ENCODE measurements at regions not wholly inside any gene's neighbourhood (a gene's known extent, or its start where the extent isn't known, plus 50 kb on each side); places are given as distances from the start of the nearest gene placed in this dataset.

GRCh38 chr15:49706805-49707204 lies 86.0 kb downstream of the DTWD1 start:
- H3K9me3 Mint-ChIP-seq = peaks cover 10 to 36% (median 18%) of the 10 kb centered on the region in 11 donors
- CTCF ChIA-PET = no interaction called here
- H3K4me3 ChIP-seq (ENCODE audit: low read length) = no peak overlapping the region

GRCh38 chr15:49707598-49707997 lies 86.8 kb downstream of the DTWD1 start:
- peaks cover 0 to 2% (median 0%) of the 10 kb centered on the region in 5 donors for H3K27me3 Mint-ChIP-seq
- Histone ChIP-seq H3K9me3 (ENCODE audit: control insufficient read depth in 2 of 3, low read length in 3 of 3) (peaks cover 0 to 16% (median 5%) of the 10 kb centered on the region in 3 experiments), H3K27me3 (ENCODE audit: control insufficient read depth in 2 of 2, insufficient read depth in 2 of 2, low read length in 2 of 2) (no peaks in the 10 kb centered on the region), H3K4me3 (ENCODE audit: low read length) (no peak overlapping the region), H3K36me3 (ENCODE audit: control insufficient read depth in 2 of 3, insufficient read depth in 3 of 3, low read length in 3 of 3) (no peaks in the 10 kb centered on the region), H3K4me1 (ENCODE audit: control insufficient read depth in 2 of 2, insufficient read depth in 2 of 2, low read length in 2 of 2) (no peaks in the 10 kb centered on the region), H3K27ac (ENCODE audit: low read depth, low read length) (no peak overlapping the region)
- POLR2A ChIA-PET = no interaction called here
- H3K9me3 Mint-ChIP-seq = peaks cover 10 to 41% (median 22%) of the 10 kb centered on the region in 11 donors
- H3K27ac Mint-ChIP-seq = no peak overlapping the region
- CTCF ChIA-PET = no interaction called here
- H3K36me3 Mint-ChIP-seq = peaks cover 0 to 19% (median 5%) of the 10 kb centered on the region in 5 donors
- intact Hi-C loops (cut with micrococcal nuclease) = no loop called here
- DNase-seq = no peak
- H3K4me1 Mint-ChIP-seq = no peaks in the 10 kb centered on the region
- H3K4me3 Mint-ChIP-seq = no peak overlapping the region
- ATAC-seq = no peak

More at GRCh38 chr15:49706805-49707204, 86.0 kb downstream of the DTWD1 start:
- Mint-ChIP-seq H3K27me3 (peaks cover 0 to 2% (median 0%) of the 10 kb centered on the region in 5 donors), H3K4me1 (no peaks in the 10 kb centered on the region), H3K27ac (no peak overlapping the region), H3K4me3 (no peak overlapping the region), H3K36me3 (peaks cover 0 to 19% (median 5%) of the 10 kb centered on the region in 5 donors)
- H3K9me3 ChIP-seq (ENCODE audit: control insufficient read depth in 2 of 3, low read length in 3 of 3) = peaks cover 0 to 16% (median 5%) of the 10 kb centered on the region in 3 experiments
- POLR2A ChIA-PET = interaction anchor here (0.6 kb wide), 1 partner anchor 1400 kb away, joined by 3 read pairs; no protein-coding TSS in a partner anchor
- intact Hi-C loops (cut with micrococcal nuclease) = no loop called here
- no peaks in the 10 kb centered on the region for H3K36me3 ChIP-seq (ENCODE audit: control insufficient read depth in 2 of 3, insufficient read depth in 3 of 3, low read length in 3 of 3)
- DNase-seq (no peak), ATAC-seq (peak; percentile 65)
- no peak overlapping the region for H3K27ac ChIP-seq (ENCODE audit: low read depth, low read length)
- no peaks in the 10 kb centered on the region for H3K27me3 ChIP-seq (ENCODE audit: control insufficient read depth in 2 of 2, insufficient read depth in 2 of 2, low read length in 2 of 2)
- H3K4me1 ChIP-seq (ENCODE audit: control insufficient read depth in 2 of 2, insufficient read depth in 2 of 2, low read length in 2 of 2) = no peaks in the 10 kb centered on the region

GRCh38 chr15:49709646-49710214 lies 88.9 kb downstream of the DTWD1 start:
- no peak for ATAC-seq
- H3K4me1 ChIP-seq (ENCODE audit: control insufficient read depth in 2 of 2, insufficient read depth in 2 of 2, low read length in 2 of 2) = no peaks in the 10 kb centered on the region

GRCh38 chr15:49712162-49712561 lies 91.3 kb downstream of the DTWD1 start:
- peaks cover 10 to 43% (median 22%) of the 10 kb centered on the region in 11 donors for H3K9me3 Mint-ChIP-seq
- no peaks in the 10 kb centered on the region for H3K27me3 ChIP-seq (ENCODE audit: control insufficient read depth in 2 of 2, insufficient read depth in 2 of 2, low read length in 2 of 2)
- no peak overlapping the region for H3K4me3 ChIP-seq (ENCODE audit: low read length)
- POLR2A ChIA-PET = no interaction called here
- H3K4me1 Mint-ChIP-seq = peaks cover 0 to 5% (median 0%) of the 10 kb centered on the region in 7 donors
- no peak overlapping the region for H3K4me3 Mint-ChIP-seq
- peaks cover 0 to 19% (median 5%) of the 10 kb centered on the region in 5 donors for H3K36me3 Mint-ChIP-seq
- H3K27ac Mint-ChIP-seq = no peak overlapping the region
- intact Hi-C loops (cut with micrococcal nuclease) = no loop called here
- CTCF ChIA-PET = no interaction called here
- no peaks in the 10 kb centered on the region for H3K4me1 ChIP-seq (ENCODE audit: control insufficient read depth in 2 of 2, insufficient read depth in 2 of 2, low read length in 2 of 2)
- H3K27me3 Mint-ChIP-seq = peaks cover 0 to 11% (median 2%) of the 10 kb centered on the region in 5 donors
- H3K9me3 ChIP-seq (ENCODE audit: control insufficient read depth in 2 of 3, low read length in 3 of 3) = peaks cover 0 to 16% (median 5%) of the 10 kb centered on the region in 3 experiments
- H3K36me3 ChIP-seq (ENCODE audit: control insufficient read depth in 2 of 3, insufficient read depth in 3 of 3, low read length in 3 of 3) = no peaks in the 10 kb centered on the region
- ATAC-seq (no peak), DNase-seq (no peak)
- no peak overlapping the region for H3K27ac ChIP-seq (ENCODE audit: low read depth, low read length)

More at GRCh38 chr15:49709646-49710214, 88.9 kb downstream of the DTWD1 start:
- H3K4me3 ChIP-seq (ENCODE audit: low read length) = no peak overlapping the region
- Mint-ChIP-seq H3K4me3 (no peak overlapping the region), H3K27me3 (peaks cover 0 to 11% (median 2%) of the 10 kb centered on the region in 5 donors), H3K9me3 (peaks cover 10 to 43% (median 22%) of the 10 kb centered on the region in 11 donors), H3K36me3 (peaks cover 0 to 19% (median 5%) of the 10 kb centered on the region in 5 donors), H3K4me1 (no peaks in the 10 kb centered on the region), H3K27ac (no peak overlapping the region)
- ChIA-PET POLR2A (no interaction called here), CTCF (no interaction called here)
- H3K36me3 ChIP-seq (ENCODE audit: control insufficient read depth in 2 of 3, insufficient read depth in 3 of 3, low read length in 3 of 3) = no peaks in the 10 kb centered on the region
- peaks cover 0 to 16% (median 5%) of the 10 kb centered on the region in 3 experiments for H3K9me3 ChIP-seq (ENCODE audit: control insufficient read depth in 2 of 3, low read length in 3 of 3)
- DNase-seq = no peak
- no peaks in the 10 kb centered on the region for H3K27me3 ChIP-seq (ENCODE audit: control insufficient read depth in 2 of 2, insufficient read depth in 2 of 2, low read length in 2 of 2)
- intact Hi-C loops (cut with micrococcal nuclease) = no loop called here
- H3K27ac ChIP-seq (ENCODE audit: low read depth, low read length) = no peak overlapping the region

GRCh38 chr15:49712846-49713450 lies 92.1 kb downstream of the DTWD1 start:
- CTCF ChIA-PET = no interaction called here
- intact Hi-C loops (cut with micrococcal nuclease) = no loop called here
- no peak overlapping the region for H3K27ac ChIP-seq (ENCODE audit: low read depth, low read length)

GRCh38 chr15:49715211-49715610 lies 94.4 kb downstream of the DTWD1 start:
- CTCF ChIA-PET = no interaction called here
- H3K27ac Mint-ChIP-seq = no peak overlapping the region
- H3K4me1 Mint-ChIP-seq = peaks cover 0 to 5% (median 0%) of the 10 kb centered on the region in 7 donors
- no peak for DNase-seq
- no peak overlapping the region for H3K4me3 Mint-ChIP-seq
- no peak for ATAC-seq
- intact Hi-C loops (cut with micrococcal nuclease) = no loop called here
- H3K27me3 Mint-ChIP-seq = peaks cover 0 to 11% (median 3%) of the 10 kb centered on the region in 5 donors
- Histone ChIP-seq H3K27ac (ENCODE audit: low read depth, low read length) (no peak overlapping the region), H3K9me3 (ENCODE audit: control insufficient read depth in 2 of 3, low read length in 3 of 3) (peaks cover 0 to 10% (median 4%) of the 10 kb centered on the region in 3 experiments), H3K4me3 (ENCODE audit: low read length) (no peak overlapping the region), H3K27me3 (ENCODE audit: control insufficient read depth in 2 of 2, insufficient read depth in 2 of 2, low read length in 2 of 2) (no peaks in the 10 kb centered on the region), H3K36me3 (ENCODE audit: control insufficient read depth in 2 of 3, insufficient read depth in 3 of 3, low read length in 3 of 3) (no peaks in the 10 kb centered on the region), H3K4me1 (ENCODE audit: control insufficient read depth in 2 of 2, insufficient read depth in 2 of 2, low read length in 2 of 2) (no peaks in the 10 kb centered on the region)
- POLR2A ChIA-PET = no interaction called here
- H3K9me3 Mint-ChIP-seq = peaks cover 5 to 17% (median 8%) of the 10 kb centered on the region in 11 donors
- H3K36me3 Mint-ChIP-seq = peaks cover 0 to 9% (median 3%) of the 10 kb centered on the region in 5 donors

More at GRCh38 chr15:49712846-49713450, 92.1 kb downstream of the DTWD1 start:
- POLR2A ChIA-PET = no interaction called here
- Mint-ChIP-seq H3K4me1 (peaks cover 0 to 5% (median 0%) of the 10 kb centered on the region in 7 donors), H3K27me3 (peaks cover 0 to 11% (median 2%) of the 10 kb centered on the region in 5 donors), H3K36me3 (peaks cover 0 to 19% (median 5%) of the 10 kb centered on the region in 5 donors), H3K27ac (no peak overlapping the region), H3K4me3 (no peak overlapping the region), H3K9me3 (peaks cover 10 to 39% (median 22%) of the 10 kb centered on the region in 11 donors)
- Histone ChIP-seq H3K36me3 (ENCODE audit: control insufficient read depth in 2 of 3, insufficient read depth in 3 of 3, low read length in 3 of 3) (no peaks in the 10 kb centered on the region), H3K9me3 (ENCODE audit: control insufficient read depth in 2 of 3, low read length in 3 of 3) (peaks cover 0 to 16% (median 5%) of the 10 kb centered on the region in 3 experiments), H3K27me3 (ENCODE audit: control insufficient read depth in 2 of 2, insufficient read depth in 2 of 2, low read length in 2 of 2) (no peaks in the 10 kb centered on the region), H3K4me3 (ENCODE audit: low read length) (no peak overlapping the region), H3K4me1 (ENCODE audit: control insufficient read depth in 2 of 2, insufficient read depth in 2 of 2, low read length in 2 of 2) (no peaks in the 10 kb centered on the region)
- DNase-seq (no peak), ATAC-seq (no peak)

Data from naive thymus-derived CD4-positive, alpha-beta T cell (primary cell).